ENCODE measurements at regions not wholly inside any gene's neighbourhood (a gene's known extent, or its start where the extent isn't known, plus 50 kb on each side); places are given as distances from the start of the nearest gene placed in this dataset.
"Not testable (repeated sequence)": the region's sequence is repeated elsewhere in the genome, so short reads cannot be mapped to it uniquely, and the experiment has no call there.

DNA sequence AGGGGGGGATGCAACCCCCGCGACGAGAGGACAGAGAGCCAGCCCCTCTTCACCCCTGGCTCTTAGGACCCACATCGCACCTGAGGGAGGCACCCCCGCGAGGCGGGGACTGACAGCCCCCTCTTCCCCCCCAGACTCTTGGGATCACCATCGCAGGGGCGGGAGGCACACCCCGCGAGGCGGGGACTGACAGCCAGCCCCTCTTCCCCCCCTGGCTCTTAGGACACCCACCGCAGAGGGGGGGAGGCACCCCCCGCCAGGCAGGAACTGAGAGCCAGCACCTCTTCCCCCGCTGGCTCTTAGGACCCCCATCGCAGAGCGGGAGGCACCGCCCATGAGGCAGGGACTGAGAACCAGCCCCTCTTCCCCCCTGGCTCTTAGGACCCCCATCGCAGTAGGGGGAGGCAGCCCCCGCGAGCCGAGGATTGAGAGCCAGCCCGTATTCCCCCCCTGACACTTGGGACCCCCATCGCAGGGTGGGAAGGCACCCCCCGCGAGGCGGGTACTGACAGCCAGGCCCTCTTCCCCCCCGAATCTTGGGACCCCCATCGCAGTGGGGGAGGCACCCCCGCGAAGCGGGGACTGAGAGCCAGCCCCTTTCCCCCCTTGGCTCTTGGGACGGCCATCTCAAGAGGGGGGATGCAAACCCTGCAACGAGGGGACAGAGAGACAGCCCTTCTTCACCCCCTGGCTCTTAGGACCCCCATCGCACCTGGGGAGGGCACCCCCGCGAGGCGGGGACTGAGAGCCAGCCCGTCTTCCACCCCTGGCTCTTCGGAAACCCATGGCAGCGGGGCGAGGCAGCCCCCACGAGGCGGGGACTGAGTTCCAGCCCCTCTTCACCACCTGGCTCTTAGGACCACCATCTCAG, 2425.1 kb upstream of the PCDH20 start:
- no peak for DNase-seq

DNA sequence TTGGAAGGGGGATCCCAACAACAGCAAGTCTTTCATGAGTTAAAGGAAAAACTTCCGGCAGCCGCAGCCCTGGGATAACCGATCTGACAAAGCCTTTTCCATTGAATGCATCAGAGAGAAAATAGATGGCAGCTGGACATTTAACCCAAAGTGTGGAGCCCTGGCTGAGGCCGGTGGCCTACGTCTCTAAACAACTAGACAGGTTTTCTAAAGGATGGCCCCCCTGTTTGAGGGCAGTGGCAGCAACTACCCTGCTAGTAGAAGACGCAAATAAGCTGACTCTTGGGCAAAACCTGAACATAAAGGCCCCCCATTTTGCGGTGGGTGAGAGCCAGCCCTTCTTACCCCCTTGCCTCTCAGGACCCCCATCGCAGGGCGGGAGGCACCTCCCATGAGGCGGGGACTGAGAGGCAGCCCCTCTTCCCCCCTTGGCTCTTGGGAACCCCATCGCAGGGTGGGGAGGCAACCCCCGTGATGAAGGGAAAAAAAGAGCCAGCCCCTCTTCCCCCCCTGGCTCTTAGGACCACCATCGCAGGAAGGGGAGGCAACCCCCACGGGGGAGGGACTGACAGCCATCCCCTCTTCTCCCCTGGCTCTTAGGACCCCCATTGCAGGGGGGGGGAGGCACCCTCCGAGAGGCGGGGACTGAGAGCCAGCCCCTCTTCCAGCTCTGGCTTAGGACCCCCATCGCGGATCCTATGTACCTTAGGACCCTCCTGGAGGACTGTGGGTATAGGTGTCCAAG, 2422.9 kb upstream of the PCDH20 start:
- no peak for DNase-seq

GRCh38 chr13:63837701-63838100, 2422.1 kb upstream of the PCDH20 start:
- DNase-seq = not testable (repeated sequence)

GRCh38 chr13:63829609-63830008, 2414.0 kb upstream of the PCDH20 start:
- DNase-seq = not testable (repeated sequence)

- not testable (repeated sequence) for DNase-seq
Observed at GRCh38 chr13:63821785-63822184, 2406.1 kb upstream of the PCDH20 start.

DNA sequence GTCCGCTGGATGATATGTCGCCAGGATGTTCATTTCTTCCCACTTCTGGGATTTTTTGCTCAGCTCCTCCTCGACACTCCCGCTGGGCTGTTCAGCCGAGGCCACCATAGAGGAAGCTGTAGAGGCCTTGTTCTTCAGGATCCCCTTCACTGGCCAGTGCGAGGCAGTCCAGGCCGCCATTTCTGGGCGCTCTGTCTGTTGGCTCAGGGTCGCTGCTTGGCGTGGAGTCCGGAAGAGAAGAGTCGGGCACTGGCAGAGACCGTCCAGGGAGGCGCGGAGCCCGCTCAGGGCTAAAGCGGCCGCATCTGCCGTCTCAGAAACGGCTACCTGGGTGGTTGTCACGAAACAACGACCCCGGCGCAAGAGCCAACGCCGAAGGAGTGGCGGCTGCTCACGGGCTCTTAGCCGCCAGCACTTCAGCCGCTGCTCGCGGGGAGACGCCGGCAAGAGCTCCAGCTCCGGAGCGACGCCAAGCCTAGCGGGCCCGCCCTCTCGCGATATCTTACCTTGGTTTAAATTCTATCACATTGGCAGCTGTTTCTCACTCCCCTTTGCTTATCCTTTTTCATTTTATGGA, 2395.9 kb upstream of the PCDH20 start:
- not testable (repeated sequence) for DNase-seq

DNA sequence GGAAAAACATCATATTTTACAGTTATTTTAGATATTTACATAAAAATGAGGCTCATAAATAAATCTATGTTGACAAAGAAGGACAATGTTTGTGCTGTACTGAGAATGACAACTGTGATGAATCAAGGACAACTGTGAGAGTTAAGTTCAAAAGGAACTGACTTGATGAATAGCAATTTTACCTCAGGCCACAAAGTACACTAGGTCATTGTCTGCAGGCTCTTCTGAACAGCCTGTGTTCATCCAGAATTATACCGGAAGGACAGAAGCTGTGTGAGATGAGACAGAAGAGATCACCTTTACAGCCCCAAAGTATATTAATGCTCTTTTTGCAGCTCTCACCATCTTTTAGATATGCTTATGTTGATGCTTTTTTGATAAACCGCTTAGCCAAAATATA, 2375.5 kb upstream of the PCDH20 start:
- not testable (repeated sequence) for DNase-seq

DNA sequence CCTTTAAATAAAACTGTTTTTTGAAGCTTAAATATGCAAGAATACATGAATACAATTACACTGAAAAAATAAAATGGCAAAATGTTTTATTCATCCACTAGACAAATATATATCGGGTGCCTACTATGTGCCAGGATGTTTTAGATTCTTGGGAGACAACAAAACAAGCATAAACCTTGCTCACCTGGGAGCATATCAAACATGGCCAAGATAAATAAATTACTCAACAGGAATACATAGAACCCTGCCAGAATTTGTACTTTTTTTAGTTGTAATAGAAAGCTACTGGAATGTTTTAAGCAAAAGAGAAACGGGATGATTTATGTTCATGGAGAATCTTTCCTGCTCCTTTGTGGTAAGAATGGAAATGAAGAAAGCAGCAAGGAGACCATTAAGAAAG, 2358.5 kb upstream of the PCDH20 start:
- no peak for DNase-seq

- no peak for DNase-seq
Observed at GRCh38 chr13:63773476-63773875, 2357.8 kb upstream of the PCDH20 start.

- not testable (repeated sequence) for DNase-seq
Observed at GRCh38 chr13:63757683-63758082, 2342.0 kb upstream of the PCDH20 start.

DNA sequence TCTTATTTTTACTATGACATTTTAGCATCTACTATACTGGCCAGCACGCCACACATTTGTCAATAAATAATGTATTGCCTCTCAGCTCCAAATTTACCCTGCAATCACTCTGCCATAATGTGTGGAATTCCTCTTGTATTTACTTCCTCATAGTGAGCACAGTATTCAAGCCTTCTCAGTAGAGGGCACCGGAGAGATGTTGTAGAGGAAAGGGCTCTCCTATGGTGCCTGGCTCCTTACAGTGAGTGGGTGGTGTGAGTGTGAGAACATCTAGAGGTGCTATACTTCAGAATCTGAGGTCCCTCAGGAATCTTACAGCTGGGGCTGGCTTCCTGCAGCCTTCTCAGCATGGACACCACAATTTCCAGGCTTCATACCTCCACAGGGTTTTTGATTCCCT, 2334.2 kb upstream of the PCDH20 start:
- not testable (repeated sequence) for DNase-seq

- not testable (repeated sequence) for DNase-seq
Observed at GRCh38 chr13:63741814-63742101, 2326.1 kb upstream of the PCDH20 start.

DNA sequence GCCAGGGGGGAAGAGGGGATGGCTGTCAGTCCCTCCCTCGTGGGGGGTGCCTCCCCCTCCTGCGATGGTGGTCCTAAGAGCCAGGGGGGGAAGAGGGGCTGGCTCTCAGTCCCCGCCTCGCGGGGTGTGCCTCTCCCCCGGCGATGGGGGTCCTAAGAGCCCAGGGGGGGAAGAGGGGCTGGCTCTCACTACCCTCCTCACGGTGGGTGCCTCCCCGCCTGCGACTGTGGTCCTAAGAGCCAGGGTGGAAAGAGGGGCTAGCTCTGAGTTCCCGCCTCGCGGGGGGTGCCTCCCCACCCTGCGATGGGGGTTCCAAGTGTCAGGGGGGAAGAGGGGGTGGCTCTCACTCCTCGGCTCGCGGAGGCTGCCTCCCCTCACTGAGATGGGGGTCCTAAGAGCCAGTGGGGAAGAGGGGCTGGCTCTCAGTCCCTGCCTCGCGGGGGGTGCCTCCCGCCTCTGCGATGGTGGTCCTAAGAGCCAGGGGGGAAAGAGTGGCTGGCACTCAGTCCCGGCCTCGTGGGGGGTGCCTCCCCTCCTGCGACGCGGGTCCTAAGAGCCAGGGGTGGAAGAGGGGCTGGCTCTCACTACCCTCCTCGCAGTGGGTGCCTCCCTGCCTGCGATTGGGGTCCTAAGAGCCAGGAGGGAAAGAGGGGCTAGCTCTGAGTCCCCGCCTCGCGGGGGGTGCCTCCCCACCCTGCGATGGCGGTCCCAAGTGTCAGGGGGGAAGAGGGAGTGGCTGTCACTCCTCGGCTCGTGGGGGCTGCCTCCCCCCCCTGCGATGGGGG, 2325.6 kb upstream of the PCDH20 start:
- no peak for DNase-seq

DNA sequence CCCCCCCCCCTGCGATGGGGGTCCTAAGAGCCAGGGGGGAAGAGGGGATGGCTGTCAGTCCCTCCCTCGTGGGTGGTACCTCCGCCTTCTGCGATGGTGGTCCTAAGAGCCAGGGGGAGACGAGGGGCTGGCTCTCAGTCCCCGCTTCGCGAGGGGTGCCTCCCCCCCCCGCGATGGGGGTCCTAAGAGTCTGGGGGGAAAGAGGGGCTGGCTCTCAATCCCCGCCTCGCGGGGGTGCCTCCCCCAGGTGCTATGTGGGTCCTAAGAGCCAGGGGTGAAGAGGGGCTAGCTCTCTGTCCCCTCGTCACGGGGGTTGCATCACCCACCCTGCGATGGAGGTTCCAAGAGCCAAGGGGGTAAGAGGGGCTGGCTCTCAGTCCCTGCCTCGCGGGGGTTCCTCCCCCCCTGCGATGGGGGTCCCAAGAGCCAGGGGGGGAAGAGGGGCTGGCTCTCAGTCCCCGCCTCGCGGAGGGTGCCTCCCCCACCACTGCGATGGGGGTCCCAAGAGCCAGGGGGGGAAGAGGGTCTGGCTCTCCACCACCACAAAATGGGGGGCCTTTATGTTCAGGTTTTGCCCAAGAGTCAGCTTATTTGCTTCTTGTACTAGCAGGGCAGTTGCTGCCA, 2323.6 kb upstream of the PCDH20 start:
- DNase-seq = not testable (repeated sequence)

DNA sequence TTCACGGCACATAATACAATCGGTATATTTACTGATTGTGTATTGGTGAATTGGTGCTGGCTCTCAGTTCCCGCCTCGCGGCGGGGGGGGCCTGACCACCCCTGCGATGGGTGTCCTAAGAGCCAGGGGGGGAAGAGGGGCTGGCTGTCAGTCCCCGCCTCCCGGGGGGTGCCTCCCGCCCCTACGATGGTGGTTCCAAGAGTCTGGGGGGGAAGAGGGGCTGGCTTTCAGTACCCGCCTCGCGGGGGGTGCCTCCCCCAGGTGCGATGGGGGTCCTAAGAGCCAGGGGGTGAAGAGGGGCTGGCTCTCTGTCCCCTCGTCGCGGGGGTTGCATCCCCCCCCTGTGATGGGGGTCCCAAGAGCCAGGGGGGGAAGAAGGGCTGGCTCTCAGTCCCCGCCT, 2321.8 kb upstream of the PCDH20 start:
- DNase-seq = no peak

DNA sequence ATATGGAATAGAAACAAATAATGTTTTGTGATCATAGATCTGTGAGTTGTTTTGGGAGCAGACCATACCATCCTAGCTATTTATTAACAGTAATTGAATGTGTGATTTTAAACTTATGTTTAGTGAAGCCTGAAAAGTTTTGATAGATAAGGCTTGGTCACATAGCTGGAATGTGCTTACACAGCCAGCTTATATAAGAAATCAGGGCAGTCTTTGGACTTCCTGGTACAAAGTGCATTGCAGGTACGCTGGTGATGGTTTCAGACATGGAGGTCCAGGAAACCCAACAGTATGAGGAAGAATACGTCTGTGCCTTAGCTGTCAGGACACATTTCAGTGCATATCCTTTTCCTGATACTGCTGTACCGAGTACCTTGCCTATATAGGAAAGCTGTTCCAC, 2316.2 kb upstream of the PCDH20 start:
- no peak for DNase-seq

DNA sequence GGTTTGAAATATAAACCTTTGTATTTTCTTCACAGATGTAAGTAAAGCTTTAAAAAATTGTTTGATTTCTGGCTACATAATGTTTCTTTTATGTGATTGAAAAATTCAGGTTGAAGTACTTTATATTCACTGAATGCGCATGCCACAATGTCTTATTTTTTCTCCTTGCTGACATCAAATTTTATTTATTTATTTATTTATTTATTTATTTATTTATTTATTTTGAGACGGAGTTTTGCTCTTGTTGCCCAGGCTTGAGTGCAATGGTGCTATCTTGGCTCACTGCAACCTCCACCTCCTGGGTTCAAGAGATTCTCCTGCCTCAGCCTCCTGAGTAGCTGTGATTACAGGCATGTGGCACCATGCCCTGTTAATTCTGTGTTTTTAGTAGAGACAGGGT, 2296.5 kb upstream of the PCDH20 start:
- DNase-seq = not testable (repeated sequence)

- DNase-seq = no peak
Observed at GRCh38 chr13:63706751-63707150, 2291.1 kb upstream of the PCDH20 start.

DNA sequence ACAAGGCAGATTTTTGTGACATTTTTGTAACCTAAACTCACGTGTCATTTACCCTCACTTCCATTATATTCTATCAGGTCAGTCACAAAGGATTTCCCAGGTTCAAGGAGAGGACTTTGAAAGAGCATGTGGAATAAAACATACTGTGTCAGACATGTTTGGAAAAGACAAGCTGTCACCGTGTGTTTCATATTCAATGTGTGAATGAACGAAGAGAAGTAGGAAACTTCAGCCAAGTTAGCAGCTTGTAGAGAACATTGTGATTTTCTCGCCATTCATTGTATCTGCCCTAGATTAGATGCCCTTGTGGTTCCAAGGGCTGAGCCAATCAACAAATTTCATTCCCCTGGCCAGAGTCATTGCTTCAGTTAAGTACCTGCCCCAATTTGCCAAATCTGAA, 2288.9 kb upstream of the PCDH20 start:
- no peak for DNase-seq

GRCh38 chr13:63700350-63700749, 2284.7 kb upstream of the PCDH20 start:
- no peak for DNase-seq

DNA sequence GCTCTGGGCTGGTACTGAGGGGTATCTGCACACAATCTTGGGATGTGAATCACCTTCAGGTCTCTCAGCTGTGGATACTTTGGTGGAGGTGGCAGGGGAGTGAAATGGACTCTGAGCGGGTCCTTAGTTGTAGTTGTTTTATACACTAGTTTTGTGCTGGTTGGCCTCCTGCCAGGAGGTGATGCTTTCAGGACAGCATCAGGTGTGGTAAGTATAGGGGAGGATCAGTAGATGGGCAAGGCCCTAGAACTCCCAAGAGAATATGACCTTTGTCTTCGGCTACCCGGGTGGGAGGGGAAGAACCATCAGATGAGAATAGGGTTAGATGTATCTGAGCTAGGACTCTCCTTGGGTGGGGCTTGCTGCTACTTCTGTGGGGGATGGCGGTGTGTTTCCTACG, 2284.3 kb upstream of the PCDH20 start:
- no peak for DNase-seq

GRCh38 chr13:63696055-63696454, 2280.4 kb upstream of the PCDH20 start:
- no peak for DNase-seq

DNA sequence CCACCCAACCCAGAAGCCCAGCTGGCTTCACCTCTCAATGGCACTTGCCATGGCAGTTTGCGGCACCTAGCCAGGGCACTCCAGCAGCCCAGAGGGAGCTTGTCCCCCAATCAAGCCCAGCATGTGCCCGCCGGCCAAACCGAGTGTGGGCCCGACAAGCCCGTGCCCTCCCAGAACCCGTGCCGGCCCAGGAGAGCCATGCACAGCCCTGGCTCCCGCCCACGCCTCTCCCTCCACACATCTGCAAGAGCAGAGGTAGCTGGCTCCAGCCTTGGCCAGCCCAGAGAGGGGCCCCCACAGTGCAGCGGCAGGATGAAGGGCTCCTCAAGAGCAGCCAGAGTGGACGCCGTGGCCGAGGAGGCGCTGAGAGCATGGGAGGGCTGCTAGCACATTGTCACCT, 2278.0 kb upstream of the PCDH20 start:
- no peak for DNase-seq

Measured in NCI-H1694 (cell line).